ENCODE measurements at regions not wholly inside any gene's neighbourhood (a gene's known extent, or its start where the extent isn't known, plus 50 kb on each side); places are given as distances from the start of the nearest gene placed in this dataset.

DNA sequence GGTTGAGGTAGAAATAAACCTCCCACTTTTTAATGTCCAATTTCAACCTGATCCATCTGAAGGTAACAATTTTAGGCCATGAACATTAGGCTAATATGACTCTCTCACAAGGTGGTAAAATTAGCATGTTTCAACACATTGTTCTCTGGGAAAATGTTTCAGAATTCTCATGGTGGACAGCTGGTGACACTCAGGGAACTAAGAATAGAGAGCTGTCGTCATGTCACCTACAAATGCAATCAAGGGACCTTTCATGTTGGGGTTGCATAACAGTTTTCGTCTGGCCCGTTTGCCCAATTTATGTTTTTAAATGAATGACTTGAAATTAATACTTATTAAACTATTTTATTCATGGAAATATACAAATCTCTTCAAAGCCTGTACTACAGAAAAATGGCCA, 180.7 kb upstream of the PRICKLE1 start:
- no peaks in the 10 kb centered on the region for H3K9me3 ChIP-seq (ENCODE audit: control insufficient read depth, insufficient read depth, low read depth, low read length)

DNA sequence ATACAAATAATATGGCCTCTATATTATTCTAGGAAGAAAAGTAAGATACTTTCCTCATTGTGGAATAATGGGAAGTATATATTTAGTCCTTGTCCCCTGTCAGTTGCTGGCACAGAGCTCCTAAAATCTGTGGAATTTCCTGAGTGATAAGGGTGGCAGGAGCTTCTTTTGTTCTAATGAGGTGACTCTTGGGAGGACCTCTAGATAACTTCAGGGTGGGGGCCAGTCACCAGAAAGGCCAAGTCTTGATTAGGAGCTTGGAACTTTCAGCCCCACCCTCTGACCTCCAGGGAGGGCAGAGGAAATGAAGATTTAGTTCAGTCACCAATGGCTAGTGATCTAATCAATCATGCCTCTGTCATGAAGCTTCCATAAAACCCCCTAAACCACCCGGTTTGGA, 179.9 kb upstream of the PRICKLE1 start:
- Histone ChIP-seq H2AFZ (ENCODE audit: low read length) (no peak overlapping the region), H3K36me3 (ENCODE audit: control insufficient read depth, insufficient read depth, low read length) (no peaks in the 10 kb centered on the region), H3K4me2 (ENCODE audit: extremely low read depth, insufficient read depth, low read length) (no peak overlapping the region), H3K9me3 (ENCODE audit: control insufficient read depth, insufficient read depth, low read depth, low read length) (no peaks in the 10 kb centered on the region), H3K9ac (ENCODE audit: insufficient read depth, low read length) (no peak overlapping the region), H4K20me1 (ENCODE audit: control insufficient read depth, extremely low read depth, insufficient read depth, low read length) (no peaks in the 10 kb centered on the region), H3K79me2 (ENCODE audit: control insufficient read depth, insufficient read depth, low read length) (no peaks in the 10 kb centered on the region), H3K4me3 (replicated peaks in 1 of 4; ENCODE audit: control extremely low read depth in 1 of 4, insufficient read depth in 1 of 4, low read depth in 3 of 4, low read length in 4 of 4) (no peak overlapping the region), H3K27me3 (ENCODE audit: control insufficient read depth, insufficient read depth, low read length) (no peaks in the 10 kb centered on the region), H3K4me1 (ENCODE audit: control insufficient read depth, extremely low read depth, insufficient read depth, low read length) (no peaks in the 10 kb centered on the region), H3K27ac (ENCODE audit: insufficient read depth, low read length) (no peak overlapping the region)
- TF ChIP-seq, protein P1, sequence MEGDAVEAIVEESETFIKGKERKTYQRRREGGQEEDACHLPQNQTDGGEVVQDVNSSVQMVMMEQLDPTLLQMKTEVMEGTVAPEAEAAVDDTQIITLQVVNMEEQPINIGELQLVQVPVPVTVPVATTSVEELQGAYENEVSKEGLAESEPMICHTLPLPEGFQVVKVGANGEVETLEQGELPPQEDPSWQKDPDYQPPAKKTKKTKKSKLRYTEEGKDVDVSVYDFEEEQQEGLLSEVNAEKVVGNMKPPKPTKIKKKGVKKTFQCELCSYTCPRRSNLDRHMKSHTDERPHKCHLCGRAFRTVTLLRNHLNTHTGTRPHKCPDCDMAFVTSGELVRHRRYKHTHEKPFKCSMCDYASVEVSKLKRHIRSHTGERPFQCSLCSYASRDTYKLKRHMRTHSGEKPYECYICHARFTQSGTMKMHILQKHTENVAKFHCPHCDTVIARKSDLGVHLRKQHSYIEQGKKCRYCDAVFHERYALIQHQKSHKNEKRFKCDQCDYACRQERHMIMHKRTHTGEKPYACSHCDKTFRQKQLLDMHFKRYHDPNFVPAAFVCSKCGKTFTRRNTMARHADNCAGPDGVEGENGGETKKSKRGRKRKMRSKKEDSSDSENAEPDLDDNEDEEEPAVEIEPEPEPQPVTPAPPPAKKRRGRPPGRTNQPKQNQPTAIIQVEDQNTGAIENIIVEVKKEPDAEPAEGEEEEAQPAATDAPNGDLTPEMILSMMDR (conservative IDR thresholded peaks at IDR 0.05 in 1 of 2, IDR thresholded peaks at IDR 0.05 in 1 of 2; ENCODE audit: low read depth in 1 of 2, low read length in 2 of 2), result no peak
- TF ChIP-seq EZH2 (IDR thresholded peaks at IDR 0.05; ENCODE audit: low read length, missing control alignments), result no peak
- no peak for DNase-seq (ENCODE audit: low read depth in 2 of 2)

More for the DNA sequence above, 180.7 kb upstream of the PRICKLE1 start:
- Histone ChIP-seq H2AFZ (ENCODE audit: low read length) (no peak overlapping the region), H3K4me2 (ENCODE audit: extremely low read depth, insufficient read depth, low read length) (no peak overlapping the region), H3K27me3 (ENCODE audit: control insufficient read depth, insufficient read depth, low read length) (no peaks in the 10 kb centered on the region), H3K4me3 (replicated peaks in 1 of 4; ENCODE audit: control extremely low read depth in 1 of 4, insufficient read depth in 1 of 4, low read depth in 3 of 4, low read length in 4 of 4) (no peak overlapping the region), H3K27ac (ENCODE audit: insufficient read depth, low read length) (no peak overlapping the region), H3K4me1 (ENCODE audit: control insufficient read depth, extremely low read depth, insufficient read depth, low read length) (no peaks in the 10 kb centered on the region), H3K79me2 (ENCODE audit: control insufficient read depth, insufficient read depth, low read length) (no peaks in the 10 kb centered on the region), H3K9ac (ENCODE audit: insufficient read depth, low read length) (no peak overlapping the region), H3K36me3 (ENCODE audit: control insufficient read depth, insufficient read depth, low read length) (no peaks in the 10 kb centered on the region), H4K20me1 (ENCODE audit: control insufficient read depth, extremely low read depth, insufficient read depth, low read length) (no peaks in the 10 kb centered on the region)
- TF ChIP-seq EZH2 (IDR thresholded peaks at IDR 0.05; ENCODE audit: low read length, missing control alignments), result no peak
- TF ChIP-seq, protein P1 (conservative IDR thresholded peaks at IDR 0.05 in 1 of 2, IDR thresholded peaks at IDR 0.05 in 1 of 2; ENCODE audit: low read depth in 1 of 2, low read length in 2 of 2), result no peak
- no peak for DNase-seq (ENCODE audit: low read depth in 2 of 2)

DNA sequence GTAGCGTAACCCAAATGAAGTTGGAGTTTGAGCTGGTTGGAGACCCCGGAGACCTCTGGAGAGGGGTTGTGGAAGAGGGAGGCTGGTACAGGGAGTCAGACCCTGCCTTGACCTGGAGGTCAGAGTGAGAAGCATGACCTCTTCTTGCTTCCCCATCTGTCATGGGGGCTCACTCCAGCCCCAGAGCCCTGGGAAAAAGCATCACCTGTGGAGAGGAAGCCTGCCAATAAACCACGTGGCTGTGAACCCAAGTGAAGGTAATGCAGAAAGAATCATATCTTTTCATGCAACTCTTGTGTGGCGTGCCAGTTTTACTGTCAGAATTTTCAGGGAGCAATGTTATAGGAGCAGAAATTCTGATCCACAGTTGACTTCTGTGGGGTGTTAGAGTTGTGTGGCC, 178.5 kb upstream of the PRICKLE1 start:
- Histone ChIP-seq H2AFZ (ENCODE audit: low read length) (no peak overlapping the region), H3K27ac (ENCODE audit: insufficient read depth, low read length) (no peak overlapping the region), H3K9ac (ENCODE audit: insufficient read depth, low read length) (no peak overlapping the region), H3K9me3 (ENCODE audit: control insufficient read depth, insufficient read depth, low read depth, low read length) (no peaks in the 10 kb centered on the region), H3K4me2 (ENCODE audit: extremely low read depth, insufficient read depth, low read length) (no peak overlapping the region), H4K20me1 (ENCODE audit: control insufficient read depth, extremely low read depth, insufficient read depth, low read length) (no peaks in the 10 kb centered on the region), H3K27me3 (ENCODE audit: control insufficient read depth, insufficient read depth, low read length) (no peaks in the 10 kb centered on the region), H3K79me2 (ENCODE audit: control insufficient read depth, insufficient read depth, low read length) (no peaks in the 10 kb centered on the region), H3K36me3 (ENCODE audit: control insufficient read depth, insufficient read depth, low read length) (no peaks in the 10 kb centered on the region), H3K4me3 (replicated peaks in 1 of 4; ENCODE audit: control extremely low read depth in 1 of 4, insufficient read depth in 1 of 4, low read depth in 3 of 4, low read length in 4 of 4) (no peak overlapping the region), H3K4me1 (ENCODE audit: control insufficient read depth, extremely low read depth, insufficient read depth, low read length) (no peaks in the 10 kb centered on the region)
- TF ChIP-seq, protein P1 (conservative IDR thresholded peaks at IDR 0.05 in 1 of 2, IDR thresholded peaks at IDR 0.05 in 1 of 2; ENCODE audit: low read depth in 1 of 2, low read length in 2 of 2), result no peak
- no peak for TF ChIP-seq EZH2 (IDR thresholded peaks at IDR 0.05; ENCODE audit: low read length, missing control alignments)
- DNase-seq (ENCODE audit: low read depth in 2 of 2), result no peak

Data from fibroblast of lung (primary cell).